BE2C (cell line): ENCODE measurements at regions not wholly inside any gene's neighbourhood (a gene's known extent, or its start where the extent isn't known, plus 50 kb on each side); places are given as distances from the start of the nearest gene placed in this dataset.

Experiments used
- DNase-seq: peaks from one replicate; pipeline ENCODE4 v3.0.0-alpha.2; 2020
- H3K27me3 ChIP-seq: fragments of 250-450 bp; sonication (Bioruptor Pico); 2 replicates; pipeline ENCODE4 v1.5.1; 2020; ENCODE audit warnings: mild to moderate bottlenecking
- H3K36me3 ChIP-seq: fragments of 250-450 bp; sonication (Bioruptor Pico); 2 replicates; pipeline ENCODE4 v1.5.1; 2020; ENCODE audit warnings: mild to moderate bottlenecking
- H3K4me1 ChIP-seq: fragments of 250-450 bp; sonication (Bioruptor Pico); 2 replicates; pipeline ENCODE4 v1.5.1; 2020
- H3K4me3 ChIP-seq: 2 replicates; pipeline ENCODE4 v1.5.1; 2011; ENCODE audit warnings: low read depth, low read length
- H3K9me3 ChIP-seq: fragments of 250-450 bp; sonication (Bioruptor Pico); 2 replicates; pipeline ENCODE4 v1.5.1; 2020
- TF ChIP-seq, protein P1 (sequence below): IDR thresholded peaks from 2 replicates; pipeline ENCODE4 v1.5.1; 2012; ENCODE audit warnings: mild to moderate bottlenecking, low read depth, low read length

DNA sequence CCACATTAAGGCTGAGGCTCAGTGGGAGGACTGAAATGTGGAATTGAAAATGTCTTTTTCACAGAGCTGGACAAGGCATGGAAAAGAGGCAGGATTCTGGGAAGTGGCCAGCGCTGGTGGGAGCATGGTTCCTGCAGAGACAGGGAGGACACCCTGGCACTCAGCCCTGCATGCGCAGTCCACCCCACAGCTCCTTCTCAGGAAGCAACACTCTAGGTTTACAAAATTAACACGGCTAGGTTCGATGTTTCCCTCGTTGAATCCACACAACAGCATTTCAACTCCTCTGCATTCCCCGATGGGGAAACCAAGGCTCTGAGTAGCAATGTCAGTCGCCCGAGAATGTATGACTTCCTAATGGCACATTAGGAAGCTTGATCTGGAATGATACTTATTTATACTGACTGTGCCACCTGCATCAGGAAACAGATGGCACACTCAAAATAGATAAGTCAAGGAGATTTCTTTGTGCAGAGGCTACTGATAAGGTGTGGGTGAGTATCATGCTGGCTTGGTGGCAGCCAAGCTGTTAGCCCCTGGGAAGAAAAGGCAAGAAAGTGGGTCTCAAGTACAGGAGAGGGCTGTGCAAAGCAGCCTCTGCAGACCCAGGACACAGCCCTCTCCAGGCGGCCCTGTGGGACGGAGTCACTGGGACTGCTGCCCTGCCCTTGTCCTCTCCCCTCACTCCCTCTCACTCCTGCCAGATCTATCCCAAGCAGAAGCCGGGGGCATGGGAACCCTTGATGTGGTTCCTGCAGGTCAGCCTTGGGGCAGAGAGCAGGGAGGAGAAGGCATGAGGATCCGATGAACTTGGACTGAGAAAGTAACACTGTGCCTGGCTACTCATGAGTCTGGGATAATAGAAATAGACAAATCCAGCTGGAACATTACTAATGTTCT lies 158.4 kb upstream of the FHL2 start:
- Histone ChIP-seq H3K4me3 (no peak overlapping the region), H3K36me3 (no peaks in the 10 kb centered on the region), H3K4me1 (no peaks in the 10 kb centered on the region), H3K27me3 (no peaks in the 10 kb centered on the region), H3K9me3 (no peaks in the 10 kb centered on the region)
- no peak for DNase-seq
- TF ChIP-seq, protein P1, sequence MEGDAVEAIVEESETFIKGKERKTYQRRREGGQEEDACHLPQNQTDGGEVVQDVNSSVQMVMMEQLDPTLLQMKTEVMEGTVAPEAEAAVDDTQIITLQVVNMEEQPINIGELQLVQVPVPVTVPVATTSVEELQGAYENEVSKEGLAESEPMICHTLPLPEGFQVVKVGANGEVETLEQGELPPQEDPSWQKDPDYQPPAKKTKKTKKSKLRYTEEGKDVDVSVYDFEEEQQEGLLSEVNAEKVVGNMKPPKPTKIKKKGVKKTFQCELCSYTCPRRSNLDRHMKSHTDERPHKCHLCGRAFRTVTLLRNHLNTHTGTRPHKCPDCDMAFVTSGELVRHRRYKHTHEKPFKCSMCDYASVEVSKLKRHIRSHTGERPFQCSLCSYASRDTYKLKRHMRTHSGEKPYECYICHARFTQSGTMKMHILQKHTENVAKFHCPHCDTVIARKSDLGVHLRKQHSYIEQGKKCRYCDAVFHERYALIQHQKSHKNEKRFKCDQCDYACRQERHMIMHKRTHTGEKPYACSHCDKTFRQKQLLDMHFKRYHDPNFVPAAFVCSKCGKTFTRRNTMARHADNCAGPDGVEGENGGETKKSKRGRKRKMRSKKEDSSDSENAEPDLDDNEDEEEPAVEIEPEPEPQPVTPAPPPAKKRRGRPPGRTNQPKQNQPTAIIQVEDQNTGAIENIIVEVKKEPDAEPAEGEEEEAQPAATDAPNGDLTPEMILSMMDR: no peak

GRCh38 chr2:105556366-105556765 lies 157.5 kb upstream of the FHL2 start:
- H3K4me1 ChIP-seq: no peaks in the 10 kb centered on the region
- H3K9me3 ChIP-seq: no peaks in the 10 kb centered on the region
- no peak overlapping the region for H3K4me3 ChIP-seq
- TF ChIP-seq, protein P1: no peak
- DNase-seq: no peak
- H3K27me3 ChIP-seq: no peaks in the 10 kb centered on the region
- H3K36me3 ChIP-seq: no peaks in the 10 kb centered on the region

DNA sequence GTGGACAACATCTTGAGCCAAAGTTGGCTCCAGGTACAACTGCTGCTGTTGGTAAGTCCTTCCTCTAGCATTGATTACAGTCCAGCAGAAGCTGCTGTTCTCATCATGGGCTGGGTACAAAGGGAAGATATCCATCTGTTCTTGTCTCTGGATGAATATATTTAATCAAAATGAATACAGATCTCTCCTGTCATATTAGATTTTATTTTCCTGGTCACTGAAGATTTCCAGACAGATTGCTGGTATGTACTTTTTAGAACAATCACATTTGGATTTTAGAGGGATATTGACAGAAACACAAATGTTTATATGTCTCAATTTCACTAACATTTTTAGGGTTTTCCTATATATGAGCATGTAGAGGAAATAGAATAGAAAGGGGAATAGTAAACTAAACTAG lies 155.4 kb upstream of the FHL2 start:
- no peaks in the 10 kb centered on the region for H3K27me3 ChIP-seq
- DNase-seq: no peak
- no peaks in the 10 kb centered on the region for H3K9me3 ChIP-seq
- no peaks in the 10 kb centered on the region for H3K4me1 ChIP-seq
- TF ChIP-seq, protein P1: no peak
- no peak overlapping the region for H3K4me3 ChIP-seq
- H3K36me3 ChIP-seq: no peaks in the 10 kb centered on the region

- H3K36me3 ChIP-seq: no peaks in the 10 kb centered on the region
- no peak for DNase-seq
- no peaks in the 10 kb centered on the region for H3K4me1 ChIP-seq
- no peaks in the 10 kb centered on the region for H3K27me3 ChIP-seq
- no peaks in the 10 kb centered on the region for H3K9me3 ChIP-seq
- no peak overlapping the region for H3K4me3 ChIP-seq
- TF ChIP-seq, protein P1: no peak
Observed at GRCh38 chr2:105553538-105554196, 154.8 kb upstream of the FHL2 start.

DNA sequence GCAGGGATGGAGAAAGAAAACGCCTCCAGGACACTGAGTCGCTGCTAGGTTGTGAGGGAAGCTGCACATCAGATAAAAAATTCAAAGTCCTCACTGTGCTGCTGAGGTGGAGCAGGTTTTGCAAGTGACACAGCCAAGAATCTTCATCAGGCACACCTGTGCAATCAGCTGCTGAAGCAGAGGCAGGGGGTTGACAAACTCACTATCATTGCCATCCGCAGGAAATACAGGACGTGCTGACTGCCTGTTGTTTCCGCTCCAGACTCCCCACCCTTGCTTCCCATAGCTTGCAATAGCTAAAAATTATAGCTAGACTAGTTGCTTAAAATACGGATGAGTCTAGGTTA lies 147.8 kb upstream of the FHL2 start:
- no peaks in the 10 kb centered on the region for H3K9me3 ChIP-seq
- DNase-seq: no peak
- TF ChIP-seq, protein P1: no peak
- H3K36me3 ChIP-seq: no peaks in the 10 kb centered on the region
- H3K27me3 ChIP-seq: no peaks in the 10 kb centered on the region
- H3K4me3 ChIP-seq: no peak overlapping the region
- H3K4me1 ChIP-seq: no peaks in the 10 kb centered on the region
